COLO829 (cell line): ENCODE measurements at regions not wholly inside any gene's neighbourhood (a gene's known extent, or its start where the extent isn't known, plus 50 kb on each side); places are given as distances from the start of the nearest gene placed in this dataset.
"Not testable (repeated sequence)": the region's sequence is repeated elsewhere in the genome, so short reads cannot be mapped to it uniquely, and the experiment has no call there.

Experiments
- DNase-seq: peaks from one replicate; pipeline ENCODE4 v3.0.0; 2012; ENCODE audit warnings: low spot score

DNA sequence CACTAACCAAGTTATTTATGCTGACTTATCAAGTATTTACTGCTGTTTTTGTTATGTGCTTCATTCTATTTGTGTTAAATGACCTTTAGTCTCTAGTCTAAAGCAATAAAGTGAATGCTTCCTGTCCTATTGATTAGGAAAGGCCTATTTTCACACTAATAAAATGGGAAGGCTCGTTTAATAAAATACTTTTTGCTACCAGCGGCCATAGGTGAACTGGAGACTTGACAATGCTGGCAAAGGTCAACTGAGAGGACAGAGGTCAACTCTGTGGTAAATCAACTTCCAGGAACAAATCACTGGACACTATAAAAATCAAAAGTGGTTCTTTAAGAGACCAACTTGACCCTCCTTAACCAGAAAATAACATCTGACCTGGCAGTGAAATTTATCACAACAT, 634.3 kb downstream of the ISL1 start:
- DNase-seq: no peak

DNA sequence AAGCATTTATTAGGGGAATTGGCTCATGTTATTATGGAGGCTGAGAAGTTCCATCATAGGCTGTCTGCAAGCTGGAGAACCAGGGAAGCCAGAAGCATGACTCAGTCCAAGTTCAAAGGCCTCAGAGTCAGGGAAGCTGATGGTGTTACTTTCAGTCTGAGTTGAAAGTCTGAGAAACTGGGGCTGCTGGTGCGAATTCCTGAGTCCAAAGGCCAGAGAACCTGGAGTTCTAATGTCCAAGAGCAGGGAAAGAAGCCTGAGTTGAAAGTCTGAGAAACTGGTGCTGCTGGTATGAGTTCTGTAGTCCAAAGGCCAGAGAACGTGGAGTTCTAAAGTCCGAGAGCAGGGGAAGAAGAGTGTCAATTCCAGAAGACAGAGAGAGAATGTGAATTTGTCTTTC, 641.1 kb downstream of the ISL1 start:
- no peak for DNase-seq

DNA sequence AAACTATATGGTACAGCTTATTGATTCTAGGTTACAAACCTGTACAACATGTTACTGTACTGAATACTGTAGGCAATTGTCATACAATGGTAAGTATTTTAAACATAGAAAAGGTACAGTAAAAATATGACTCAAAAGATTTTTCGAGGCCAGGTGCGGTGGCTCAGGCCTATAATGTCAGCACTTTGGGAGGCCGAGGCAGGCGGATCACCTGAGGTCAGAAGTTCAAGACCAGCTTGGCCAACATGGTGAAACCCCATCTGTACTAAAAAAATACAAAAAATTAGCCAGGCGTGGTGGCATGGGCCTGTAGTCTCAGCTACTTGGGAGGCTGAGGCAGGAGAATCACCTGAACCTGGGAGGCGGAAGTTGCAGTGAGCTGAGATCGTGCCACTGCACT, 646.6 kb downstream of the ISL1 start:
- not testable (repeated sequence) for DNase-seq

DNA sequence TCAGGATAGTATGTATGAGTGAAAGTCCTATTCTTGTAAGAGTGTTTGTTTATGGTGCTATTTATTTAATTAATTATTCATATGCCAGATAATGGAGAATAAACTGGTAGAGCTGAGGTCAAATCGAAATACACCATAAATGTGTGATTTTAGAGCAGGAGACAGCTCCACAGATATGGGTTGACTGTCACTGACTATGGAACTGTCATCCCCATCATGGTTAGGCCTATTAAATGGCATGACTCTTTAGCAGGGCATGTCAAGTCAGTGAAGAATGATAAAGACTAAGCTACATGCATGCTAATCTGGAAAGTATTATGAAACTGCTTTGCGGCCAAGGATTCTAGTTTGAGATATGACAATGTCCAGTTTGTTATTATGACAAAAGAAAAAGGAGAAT, 658.6 kb downstream of the ISL1 start:
- DNase-seq: no peak

DNA sequence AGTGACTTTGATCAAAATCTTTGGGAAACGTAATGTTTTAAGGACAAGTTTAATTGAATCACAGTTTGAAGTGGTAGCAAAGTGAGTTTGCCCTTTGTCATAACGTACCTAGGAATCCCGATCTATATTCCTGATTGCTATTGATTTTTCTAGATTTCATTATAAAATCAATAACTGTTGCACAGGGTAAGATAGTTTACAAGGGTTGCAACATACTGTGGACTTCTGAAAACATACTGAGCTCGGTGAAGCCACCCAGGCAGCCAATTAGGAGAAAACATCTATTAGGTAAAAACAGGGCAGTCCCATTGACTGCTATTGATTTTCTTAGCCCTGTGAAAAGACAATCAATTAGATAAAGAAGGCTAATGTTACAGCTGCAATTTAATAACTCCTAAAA, 659.9 kb downstream of the ISL1 start:
- DNase-seq: no peak

DNA sequence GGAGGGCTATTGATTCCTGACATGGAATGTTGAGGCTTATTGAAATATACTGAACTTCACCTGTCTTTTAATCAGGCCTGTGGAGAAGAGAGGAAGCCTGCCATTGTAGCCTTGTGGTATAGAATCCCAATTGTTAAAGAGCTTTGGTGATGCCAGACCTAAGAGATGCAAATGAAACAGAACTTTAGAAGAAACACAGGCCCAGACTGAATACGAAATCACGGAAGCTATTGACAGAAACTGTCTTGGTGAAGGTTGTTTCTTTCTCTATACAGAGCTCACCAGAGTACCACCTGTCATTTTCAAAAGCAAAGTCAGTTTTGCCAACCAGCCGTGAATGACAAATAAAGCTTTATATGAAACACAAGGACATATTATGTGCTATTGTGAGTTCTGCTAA, 660.3 kb downstream of the ISL1 start:
- DNase-seq: no peak

DNA sequence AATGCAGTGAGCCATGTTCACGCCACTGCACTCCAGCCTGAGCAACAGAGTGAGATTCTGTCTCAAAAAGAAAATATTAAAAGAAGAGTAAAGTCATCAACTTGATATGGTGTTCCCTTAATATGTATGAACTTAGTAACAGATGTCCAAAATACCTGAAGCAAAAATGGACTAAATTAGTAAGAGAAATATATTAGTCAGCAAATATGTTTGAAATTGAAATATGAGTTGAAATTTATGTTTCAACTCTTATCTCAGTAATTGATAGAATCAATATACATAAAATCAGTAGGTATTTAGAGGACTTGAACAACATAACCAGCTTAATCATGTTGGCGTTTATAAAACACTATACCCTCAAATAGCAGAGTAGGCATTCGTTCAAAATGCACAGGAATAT, 668.5 kb downstream of the ISL1 start:
- no peak for DNase-seq

DNA sequence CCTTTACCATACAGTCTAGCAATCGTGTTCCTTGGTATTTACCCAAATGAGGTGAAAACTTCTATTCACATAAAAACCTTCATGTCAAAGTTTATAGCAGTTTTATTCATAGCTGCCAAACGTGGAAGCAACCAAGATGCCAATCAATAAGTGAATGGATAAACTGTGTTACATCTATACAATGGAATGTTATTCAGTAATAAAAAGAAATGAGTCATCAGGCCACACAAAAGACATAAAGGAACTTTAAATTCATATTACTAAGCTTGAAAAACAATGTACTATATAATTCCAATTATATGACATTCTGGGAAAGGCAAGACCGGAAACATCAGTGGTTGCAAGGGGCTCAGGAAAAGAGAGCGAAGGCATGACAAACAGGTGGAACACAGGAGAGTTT, 679.9 kb downstream of the ISL1 start:
- DNase-seq: no peak

DNA sequence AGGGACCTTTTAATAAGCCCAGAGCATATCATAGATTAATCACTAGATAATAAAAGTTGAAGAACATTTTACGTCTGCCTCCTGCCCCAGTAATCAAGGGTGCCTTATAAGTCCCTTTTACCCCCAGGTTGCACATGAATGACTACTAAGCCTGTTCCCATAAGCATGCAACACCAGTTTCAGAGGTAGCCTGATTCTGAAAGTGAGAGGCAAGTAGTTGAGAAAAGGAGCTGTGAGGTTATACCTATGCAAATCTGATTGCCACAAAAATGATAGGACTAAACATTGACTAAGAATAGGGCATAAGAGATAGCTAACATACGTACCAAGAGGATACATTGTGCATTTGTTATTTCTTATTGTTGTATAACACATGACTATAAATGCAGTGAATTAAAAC, 681.9 kb downstream of the ISL1 start:
- DNase-seq: no peak

DNA sequence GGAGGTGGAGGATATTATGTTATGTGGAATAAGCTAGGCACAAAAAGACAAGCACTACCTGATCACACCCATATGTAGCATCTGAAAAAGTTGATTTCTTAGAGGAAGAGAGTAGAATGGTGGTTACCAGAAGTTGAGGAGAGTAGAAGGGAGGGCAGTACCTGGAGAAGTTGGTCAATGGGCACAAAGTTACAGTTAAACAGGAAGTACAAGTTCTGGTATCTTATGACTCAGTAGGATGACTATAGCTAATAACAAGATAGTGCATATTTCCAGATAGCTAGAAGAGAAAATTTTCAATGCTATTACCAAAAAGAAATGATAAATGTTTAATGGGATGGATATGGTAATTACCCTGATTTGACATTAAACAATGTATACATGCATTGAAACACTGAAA, 686.7 kb downstream of the ISL1 start:
- no peak for DNase-seq

DNA sequence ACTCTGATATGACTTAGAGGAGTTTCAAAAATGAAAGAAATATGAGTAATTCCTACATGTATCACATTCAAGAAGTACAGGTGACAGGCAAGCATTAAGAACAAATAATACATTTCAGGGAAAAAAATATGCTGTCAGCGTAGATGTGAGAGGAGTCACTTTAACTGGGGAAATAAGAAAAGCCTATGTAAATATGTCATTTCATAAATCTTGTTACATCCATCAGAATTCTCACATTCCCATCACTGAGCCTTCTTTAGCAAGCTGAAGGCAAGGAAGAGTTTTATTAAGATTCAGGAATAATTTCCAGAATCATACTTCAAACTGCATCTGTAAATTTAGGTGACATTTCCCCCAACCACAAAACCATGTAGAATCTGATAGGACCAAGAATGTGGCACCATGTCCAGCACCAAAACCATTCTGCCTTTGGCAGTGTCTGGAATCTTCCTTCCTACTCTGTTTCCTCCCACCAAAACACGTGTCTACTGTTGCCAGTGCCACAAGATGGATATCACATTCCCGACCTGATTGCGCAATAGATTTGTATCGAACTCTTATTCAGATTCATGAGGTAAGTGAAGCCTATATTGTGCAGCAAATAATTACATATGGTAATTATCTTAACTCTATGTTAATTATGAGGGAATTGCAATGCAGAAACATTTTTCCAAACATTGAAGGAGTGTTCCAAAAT, 690.9 kb downstream of the ISL1 start:
- DNase-seq: no peak

DNA sequence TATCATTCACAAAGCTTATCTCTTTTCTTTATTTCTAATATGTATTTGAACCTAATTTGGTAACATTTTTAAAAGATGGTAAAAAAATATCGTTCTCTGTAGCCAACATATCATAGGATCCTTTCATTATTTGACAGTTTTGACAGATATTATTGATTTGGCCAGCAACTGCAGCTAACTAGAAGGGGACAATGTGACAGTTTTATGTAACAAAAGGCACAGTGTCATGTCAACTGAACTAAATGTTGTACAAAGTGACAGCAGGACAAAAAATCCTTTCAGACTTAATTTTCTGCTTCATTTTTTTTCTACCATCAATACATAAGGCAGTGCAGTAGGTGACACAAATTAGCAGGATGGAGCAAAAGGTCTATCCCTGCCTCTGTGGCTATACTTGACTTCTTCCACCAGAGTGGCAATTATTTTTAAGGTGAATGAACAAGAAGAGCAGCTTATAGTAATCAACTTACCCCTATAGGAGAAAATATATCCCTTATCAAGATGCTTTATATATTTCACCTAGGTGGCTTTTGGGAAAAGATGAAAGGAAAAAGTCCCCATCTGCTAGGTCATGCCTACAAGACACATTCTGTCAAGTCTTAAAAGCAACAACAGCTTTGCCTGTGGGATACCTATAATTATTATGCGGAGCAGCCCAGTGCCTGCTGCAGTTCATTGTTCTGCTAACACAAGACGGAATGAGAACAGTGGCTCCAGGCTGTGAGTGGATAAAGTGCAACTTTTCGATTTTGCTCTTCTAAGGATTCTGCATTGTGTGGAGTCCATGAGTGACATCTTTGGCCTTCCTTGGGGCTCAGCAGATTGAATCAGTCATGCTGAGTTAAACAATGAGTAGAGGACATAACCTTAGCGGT, 694.9 kb downstream of the ISL1 start:
- DNase-seq: no peak

DNA sequence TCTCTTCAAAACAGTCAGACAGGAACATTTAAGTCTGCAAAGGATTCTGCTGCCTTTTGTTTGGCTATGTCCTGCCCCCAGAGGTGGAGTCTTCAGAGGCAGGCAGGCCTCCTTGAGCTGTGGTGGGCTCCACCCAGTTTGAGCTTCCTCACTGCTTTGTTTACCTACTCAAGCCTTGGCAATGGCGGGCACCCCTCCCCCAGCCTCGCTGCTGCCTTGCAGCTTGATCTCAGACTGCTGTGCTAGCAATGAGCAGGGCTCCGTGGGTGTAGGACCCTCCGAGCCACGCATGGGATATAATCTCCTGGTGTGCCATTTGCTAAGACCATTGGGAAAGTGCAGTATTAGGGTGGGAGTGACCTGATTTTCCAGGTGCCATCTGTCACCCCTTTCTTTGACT, 685.4 kb upstream of the ITGA1 start:
- not testable (repeated sequence) for DNase-seq

DNA sequence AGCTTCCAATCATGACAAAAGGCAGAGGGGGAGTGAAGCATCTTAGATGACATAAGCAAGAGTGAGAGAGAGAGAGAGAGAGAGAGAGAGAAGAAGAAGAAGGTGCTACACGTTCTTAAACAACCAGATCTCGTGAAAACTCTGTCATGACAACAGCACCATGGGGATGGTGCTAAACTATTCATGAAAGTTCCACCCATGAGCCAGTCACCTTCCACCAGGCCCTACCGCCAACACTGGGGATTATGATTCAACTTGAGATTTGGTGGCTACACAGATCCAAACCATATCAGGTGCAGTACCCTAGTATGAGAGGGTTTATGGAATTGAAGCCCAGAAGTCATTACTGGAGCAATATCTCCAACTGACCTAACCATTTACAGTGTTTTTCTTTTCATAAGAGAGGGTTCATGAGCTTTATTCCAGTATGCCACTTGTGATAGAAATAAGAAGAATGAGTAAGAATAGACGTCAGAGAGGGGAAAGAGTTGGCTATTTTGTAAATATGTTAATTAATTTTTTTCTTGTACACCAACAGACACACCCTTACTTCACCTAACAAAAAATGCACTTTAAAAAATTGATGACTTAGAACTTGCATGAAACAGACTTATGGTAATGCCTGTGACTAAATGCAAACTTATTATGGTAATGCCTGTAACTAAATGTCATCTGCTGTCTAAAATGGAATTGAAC, 680.4 kb upstream of the ITGA1 start:
- DNase-seq: no peak

DNA sequence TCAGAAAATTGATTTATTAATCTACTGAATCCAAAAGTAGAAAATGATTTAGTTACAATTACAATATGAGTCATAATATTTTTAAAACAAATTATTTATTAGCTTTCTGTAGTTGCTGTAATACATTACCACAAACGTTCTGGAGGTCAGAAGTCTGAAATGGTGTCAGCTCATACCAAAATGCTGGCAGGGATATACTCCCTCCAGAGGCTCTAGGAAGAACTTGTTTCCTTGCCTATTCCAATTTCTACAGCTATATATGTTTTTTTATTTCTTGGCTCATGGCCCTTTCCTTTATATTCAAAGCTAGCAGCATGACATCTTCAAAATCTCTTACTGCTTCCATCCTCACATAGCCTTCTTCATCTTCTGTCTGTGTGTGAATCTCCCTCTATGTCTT, 667.9 kb upstream of the ITGA1 start:
- DNase-seq: no peak

DNA sequence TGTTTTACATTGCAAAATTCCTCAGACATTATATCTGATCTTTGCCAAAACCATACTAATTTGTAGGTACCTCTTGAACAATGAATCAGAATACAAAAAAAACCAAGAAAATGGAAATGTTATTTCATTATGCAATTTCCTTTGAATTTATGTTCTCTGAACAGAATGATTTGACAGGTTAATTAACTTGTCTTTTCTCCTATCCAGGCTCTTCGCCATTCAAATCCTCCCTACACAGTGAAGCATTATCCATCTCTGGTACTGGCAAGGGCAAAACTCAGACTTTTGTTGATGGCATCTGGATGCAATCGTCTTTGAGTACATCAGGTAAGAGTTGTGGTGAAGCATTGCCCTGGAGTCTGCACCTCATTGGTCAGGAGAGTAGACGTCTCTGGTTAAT, 655.7 kb upstream of the ITGA1 start:
- no peak for DNase-seq

DNA sequence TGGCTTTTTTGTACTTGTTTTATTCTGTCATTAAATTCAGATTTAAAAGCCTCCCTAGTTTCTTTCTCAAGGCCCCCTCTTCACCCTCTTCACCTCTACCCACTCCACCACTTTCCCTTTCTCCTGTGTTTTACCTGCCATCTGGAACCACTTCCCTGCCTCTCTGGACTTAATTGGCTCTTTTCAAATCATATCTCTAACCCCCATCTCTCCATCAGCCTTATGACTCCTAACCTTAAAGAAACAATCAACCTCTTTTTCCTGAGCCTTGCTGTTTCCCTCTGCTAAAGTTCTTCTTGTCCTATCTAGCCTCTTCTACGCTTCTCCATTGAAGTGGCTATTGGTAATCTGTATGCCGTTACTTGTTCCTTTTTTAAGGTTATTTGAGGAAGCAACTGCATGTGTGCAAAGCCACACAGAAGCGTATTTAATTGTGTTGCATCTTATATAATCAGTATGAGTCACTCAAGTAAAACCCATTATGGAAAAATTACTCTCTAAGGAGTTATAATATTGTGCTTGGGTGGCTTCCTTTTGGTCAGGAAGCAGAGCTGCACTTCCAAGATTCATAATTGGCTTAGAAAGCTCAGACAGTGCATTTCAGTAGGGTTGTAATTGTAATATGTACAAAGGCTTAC, 653.6 kb upstream of the ITGA1 start:
- peak; percentile 11 for DNase-seq

DNA sequence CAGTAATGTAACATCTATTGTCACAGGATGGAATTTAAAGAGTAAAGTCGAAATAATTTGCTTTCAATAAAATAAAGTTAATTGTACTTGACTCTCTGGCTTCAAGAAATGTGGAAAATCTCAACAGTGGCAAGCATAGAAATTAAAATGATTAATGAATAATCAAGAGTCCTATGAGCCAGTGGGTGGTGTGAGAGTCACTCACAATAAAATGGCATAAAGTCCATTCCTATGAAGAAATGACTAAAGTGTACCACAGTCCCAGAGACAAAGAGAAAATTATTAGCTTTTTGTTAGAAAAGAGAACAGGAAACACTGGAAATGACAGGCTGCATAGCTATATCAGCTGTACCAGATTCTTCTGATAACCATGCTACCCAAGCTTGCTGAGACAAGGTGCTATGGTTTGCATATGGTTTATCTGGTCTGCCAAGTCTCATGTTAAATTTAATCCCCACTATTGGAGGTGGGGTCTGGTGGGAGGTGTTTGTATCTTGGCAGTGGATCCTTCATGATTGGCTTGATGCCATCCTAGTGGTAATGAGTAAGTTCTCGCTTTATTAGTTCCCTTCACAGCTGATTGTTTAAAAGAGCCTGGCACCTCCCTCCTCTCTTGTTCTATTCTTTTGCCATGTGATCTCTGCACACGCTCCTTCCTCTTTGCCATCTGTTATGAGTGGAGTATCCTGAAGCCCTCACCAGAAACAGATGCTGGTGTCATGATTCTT, 647.7 kb upstream of the ITGA1 start:
- no peak for DNase-seq

DNA sequence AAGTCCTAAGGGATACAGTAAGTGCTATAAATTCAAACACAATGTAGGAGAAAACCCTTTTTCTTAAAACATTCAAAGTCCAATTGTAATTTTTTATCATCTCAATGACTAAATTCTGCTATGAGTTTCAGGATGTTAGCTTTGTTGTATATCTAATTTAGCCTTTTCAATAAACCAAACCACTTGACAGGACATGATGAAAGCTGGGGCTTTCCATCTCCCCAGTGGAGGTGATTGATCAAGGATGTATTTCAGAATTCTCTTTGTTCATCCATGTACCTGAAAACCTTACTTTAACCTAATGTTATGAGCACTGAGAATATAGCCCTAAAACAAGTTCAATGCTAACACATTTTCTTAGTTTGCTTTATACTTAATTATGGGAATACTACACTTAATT, 639.0 kb upstream of the ITGA1 start:
- no peak for DNase-seq

DNA sequence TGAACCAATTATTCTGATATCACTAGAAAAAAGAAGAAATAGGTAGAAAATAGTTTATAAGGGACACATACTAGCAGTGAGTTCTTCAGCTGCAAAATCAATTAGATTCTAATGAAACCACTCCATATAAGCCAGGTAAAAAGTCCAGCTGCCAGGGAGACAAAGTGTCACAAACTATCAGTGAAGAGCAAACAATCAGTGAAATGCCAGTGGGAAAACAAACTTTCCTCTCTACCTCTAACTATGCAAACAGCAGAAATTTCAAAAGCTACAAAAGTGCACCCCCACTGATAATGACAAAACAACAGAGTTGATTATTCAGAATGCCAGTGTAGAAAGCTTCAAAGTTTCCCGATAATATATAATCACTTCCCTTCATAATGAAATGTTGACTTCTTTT, 637.2 kb upstream of the ITGA1 start:
- no peak for DNase-seq

DNA sequence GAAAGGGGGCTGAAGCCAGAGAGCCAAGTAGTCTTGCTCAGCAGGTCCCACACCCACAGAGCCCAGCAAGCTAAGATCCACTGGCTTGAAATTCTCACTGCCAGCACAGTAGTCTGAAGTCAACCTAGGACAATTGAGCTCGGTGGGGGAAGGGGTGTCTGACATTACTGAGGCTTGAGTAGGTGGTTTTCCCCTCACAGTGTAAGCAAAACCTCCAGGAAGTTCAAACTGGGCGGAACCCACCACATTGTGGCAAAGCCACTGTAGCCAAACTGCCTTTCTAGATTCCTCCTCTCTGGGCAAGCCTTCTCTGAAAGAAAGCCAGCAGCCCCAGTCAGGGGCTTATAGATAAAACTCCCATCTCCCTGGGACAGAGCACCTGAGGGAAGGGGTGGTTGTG, 630.9 kb upstream of the ITGA1 start:
- not testable (repeated sequence) for DNase-seq

DNA sequence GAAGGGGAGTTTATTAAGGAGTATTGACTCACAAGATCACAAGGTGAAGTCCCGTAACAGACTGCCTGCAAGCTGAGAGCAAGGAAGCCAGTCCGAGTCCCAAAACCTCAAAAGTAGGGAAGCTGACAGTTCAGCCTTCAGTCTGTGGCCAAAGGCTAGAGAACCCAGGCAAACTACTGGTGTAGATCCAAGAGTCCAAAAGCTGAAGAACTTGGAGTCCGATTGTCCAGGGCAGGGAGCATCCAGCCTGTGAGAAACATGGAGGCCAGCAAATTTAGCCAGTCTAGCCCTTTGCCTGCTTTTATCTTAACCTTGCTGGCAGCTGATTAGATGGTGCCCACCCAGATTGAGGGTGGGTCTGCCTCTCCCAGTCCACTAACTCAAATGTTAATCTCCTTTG, 621.9 kb upstream of the ITGA1 start:
- DNase-seq: not testable (repeated sequence)
